Liver (tissue), 8 donors: ENCODE measurements at regions not wholly inside any gene's neighbourhood (a gene's known extent, or its start where the extent isn't known, plus 50 kb on each side); places are given as distances from the start of the nearest gene placed in this dataset.

Experiments used
- DNase-seq: peaks from one replicate; pipeline ENCODE4 v3.0.0-alpha.2; 2017; ENCODE audit warnings: low spot score
- H3K27ac ChIP-seq, 2 donors: one replicate each; pipeline ENCODE4 v1.7.0; 2013; ENCODE audit warnings: inconsistent platforms in 2 of 2, low read length in 2 of 2, control low read depth in 1 of 2, low read depth in 1 of 2, mild to moderate bottlenecking in 1 of 2
- H3K27me3 ChIP-seq, 4 donors: one replicate each; pipeline versions ENCODE4 v1.6.1 to v1.7.0; 2013; ENCODE audit warnings: low read length in 3 of 4, inconsistent platforms in 1 of 4, mild to moderate bottlenecking in 1 of 4, moderate library complexity in 1 of 4; ENCODE audit not compliant: control insufficient read depth in 4 of 4, insufficient read depth in 4 of 4
- H3K36me3 ChIP-seq, 4 donors: one replicate each; pipeline versions ENCODE4 v1.6.1 to v1.7.0; 2013; ENCODE audit warnings: low read length in 3 of 4, mild to moderate bottlenecking in 3 of 4, low read depth in 1 of 4, moderate library complexity in 1 of 4; ENCODE audit not compliant: control insufficient read depth in 4 of 4, insufficient read depth in 3 of 4
- H3K4me1 ChIP-seq, 4 donors: one replicate each; pipeline versions ENCODE4 v1.6.1 to v1.7.0; 2013; ENCODE audit warnings: low read length in 3 of 4, mild to moderate bottlenecking in 3 of 4, moderate library complexity in 1 of 4; ENCODE audit not compliant: control insufficient read depth in 4 of 4, insufficient read depth in 4 of 4
- H3K4me3 ChIP-seq, 3 donors: one replicate each; pipeline versions ENCODE4 v1.6.1 to v1.7.0; 2013; ENCODE audit warnings: low read length in 3 of 3, control low read depth in 1 of 3, low read depth in 1 of 3, mild to moderate bottlenecking in 1 of 3
- H3K9ac ChIP-seq, 2 donors: one replicate each; pipeline ENCODE4 v1.7.0; 2013; ENCODE audit warnings: low read length in 2 of 2, mild to moderate bottlenecking in 2 of 2, moderate library complexity in 2 of 2, control low read depth in 1 of 2, low read depth in 1 of 2
- H3K9me3 ChIP-seq, 4 donors: one replicate each; pipeline versions ENCODE4 v1.6.1 to v1.7.0; 2013; ENCODE audit warnings: low read length in 3 of 4; ENCODE audit not compliant: control insufficient read depth in 4 of 4
- EGR1 ChIP-seq, 2 donors: IDR thresholded peaks; 2 replicates each; pipeline ENCODE4 v1.6.1; 2016 to 2018; ENCODE audit warnings: antibody characterized with exemption in 2 of 2, low read depth in 2 of 2
- FOXA1 ChIP-seq: IDR thresholded peaks from 2 replicates; pipeline ENCODE4 v1.6.1; 2016; ENCODE audit warnings: antibody characterized with exemption
- FOXA2 ChIP-seq: IDR thresholded peaks from 2 replicates; pipeline ENCODE4 v1.6.1; 2016; ENCODE audit warnings: antibody characterized with exemption
- HNF4A ChIP-seq, 2 donors: conservative IDR thresholded peaks; 2 replicates each; pipeline ENCODE4 v1.6.1; 2016; ENCODE audit warnings: antibody characterized with exemption in 2 of 2, mild to moderate bottlenecking in 2 of 2
- HNF4G ChIP-seq: IDR thresholded peaks from 2 replicates; pipeline ENCODE4 v1.6.1; 2016; ENCODE audit warnings: antibody characterized with exemption
- NR2F2 ChIP-seq: IDR thresholded peaks from 2 replicates; pipeline ENCODE4 v1.6.1; 2016; ENCODE audit warnings: antibody characterized with exemption
- RAD21 ChIP-seq, 2 donors: IDR thresholded peaks; 2 replicates each; pipeline ENCODE4 v1.6.1; 2016; ENCODE audit warnings: antibody characterized with exemption in 2 of 2, mild to moderate bottlenecking in 2 of 2
- REST ChIP-seq: IDR thresholded peaks from 2 replicates; pipeline ENCODE4 v1.6.1; 2016; ENCODE audit warnings: antibody characterized with exemption, mild to moderate bottlenecking
- RXRA ChIP-seq, 2 donors: IDR thresholded peaks; 2 replicates each; pipeline ENCODE4 v1.6.1; 2017 to 2018; ENCODE audit warnings: antibody characterized with exemption in 2 of 2, mild to moderate bottlenecking in 1 of 2
- SP1 ChIP-seq: IDR thresholded peaks from 2 replicates; pipeline ENCODE4 v1.6.1; 2018; ENCODE audit warnings: antibody characterized with exemption, mild to moderate bottlenecking
- TAF1 ChIP-seq: conservative IDR thresholded peaks from 2 replicates; pipeline ENCODE4 v1.6.1; 2016; ENCODE audit warnings: antibody characterized with exemption, mild to moderate bottlenecking
- YY1 ChIP-seq: IDR thresholded peaks from 2 replicates; pipeline ENCODE4 v1.6.1; 2016; ENCODE audit warnings: antibody characterized with exemption, mild to moderate bottlenecking
- WGBS: extraction: QIAGEN DNeasy Blood & Tissue Kit; methylation state at CpG from one replicate; pipeline ENCODE4 v1.1.7; 2013; 5-methylcytosine and 5-hydroxymethylcytosine counted together
- TF ChIP-seq, protein P1 (sequence below): fragments of 150-350 bp; IDR thresholded peaks from 2 replicates; pipeline ENCODE4 v1.5.1; 2017; ENCODE audit warnings: improper control_type of control experiment, low read depth, low read length; ENCODE audit not compliant: missing input control
- TF ChIP-seq, protein P2 (sequence below): IDR thresholded peaks from 2 replicates; pipeline ENCODE4 v1.6.1; 2016; ENCODE audit warnings: antibody characterized with exemption
- donor health status: healthy.
- donor health status: healthy.
- donor health status: healthy.
- donor health status: healthy.
- donor health status: healthy.

- TF ChIP-seq EGR1 (IDR thresholded peaks at IDR 0.05; ENCODE audit: low read depth in 2 of 2) (no peak), REST (no peak), SP1 (no peak), FOXA2 (no peak), YY1 (no peak), FOXA1 (no peak), RAD21 (IDR thresholded peaks at IDR 0.05) (no peak), HNF4A (conservative IDR thresholded peaks at IDR 0.05) (no peak), TAF1 (no peak)
- TF ChIP-seq, protein P1, sequence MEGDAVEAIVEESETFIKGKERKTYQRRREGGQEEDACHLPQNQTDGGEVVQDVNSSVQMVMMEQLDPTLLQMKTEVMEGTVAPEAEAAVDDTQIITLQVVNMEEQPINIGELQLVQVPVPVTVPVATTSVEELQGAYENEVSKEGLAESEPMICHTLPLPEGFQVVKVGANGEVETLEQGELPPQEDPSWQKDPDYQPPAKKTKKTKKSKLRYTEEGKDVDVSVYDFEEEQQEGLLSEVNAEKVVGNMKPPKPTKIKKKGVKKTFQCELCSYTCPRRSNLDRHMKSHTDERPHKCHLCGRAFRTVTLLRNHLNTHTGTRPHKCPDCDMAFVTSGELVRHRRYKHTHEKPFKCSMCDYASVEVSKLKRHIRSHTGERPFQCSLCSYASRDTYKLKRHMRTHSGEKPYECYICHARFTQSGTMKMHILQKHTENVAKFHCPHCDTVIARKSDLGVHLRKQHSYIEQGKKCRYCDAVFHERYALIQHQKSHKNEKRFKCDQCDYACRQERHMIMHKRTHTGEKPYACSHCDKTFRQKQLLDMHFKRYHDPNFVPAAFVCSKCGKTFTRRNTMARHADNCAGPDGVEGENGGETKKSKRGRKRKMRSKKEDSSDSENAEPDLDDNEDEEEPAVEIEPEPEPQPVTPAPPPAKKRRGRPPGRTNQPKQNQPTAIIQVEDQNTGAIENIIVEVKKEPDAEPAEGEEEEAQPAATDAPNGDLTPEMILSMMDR, result no peak
- DNase-seq, result no peak
- Histone ChIP-seq H3K4me3 (no peak overlapping the region), H3K9ac (no peak overlapping the region), H3K27me3 (no peaks in the 10 kb centered on the region), H3K9me3 (peaks cover 0 to 6% (median 1%) of the 10 kb centered on the region in 4 donors), H3K27ac (no peak overlapping the region), H3K4me1 (no peaks in the 10 kb centered on the region), H3K36me3 (no peaks in the 10 kb centered on the region)
- 91% methylated on average over 4 of the region's 4 CpGs for WGBS
These were observed 207.5 kb upstream of the SRD5A2 start for GRCh38 chr2:31788273-31788672.

- no peak overlapping the region for H3K9ac ChIP-seq
- peaks cover 0 to 9% (median 1%) of the 10 kb centered on the region in 4 donors for H3K9me3 ChIP-seq
- H3K36me3 ChIP-seq, result no peaks in the 10 kb centered on the region
- no peak overlapping the region for H3K4me3 ChIP-seq
- no peak for DNase-seq
- 59% methylated on average over 2 of the region's 2 CpGs for WGBS
- H3K27me3 ChIP-seq, result no peaks in the 10 kb centered on the region
- TF ChIP-seq SP1 (no peak), YY1 (no peak), EGR1 (IDR thresholded peaks at IDR 0.05; ENCODE audit: low read depth in 2 of 2) (no peak), RXRA (IDR thresholded peaks at IDR 0.05) (no peak), FOXA2 (no peak), REST (no peak), NR2F2 (no peak), HNF4G (no peak), HNF4A (conservative IDR thresholded peaks at IDR 0.05) (no peak), FOXA1 (no peak), RAD21 (IDR thresholded peaks at IDR 0.05) (no peak)
- TF ChIP-seq, protein P2, sequence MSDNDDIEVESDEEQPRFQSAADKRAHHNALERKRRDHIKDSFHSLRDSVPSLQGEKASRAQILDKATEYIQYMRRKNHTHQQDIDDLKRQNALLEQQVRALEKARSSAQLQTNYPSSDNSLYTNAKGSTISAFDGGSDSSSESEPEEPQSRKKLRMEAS, result no peak
- TF ChIP-seq, protein P1, result no peak
- no peak overlapping the region for H3K27ac ChIP-seq
- no peaks in the 10 kb centered on the region for H3K4me1 ChIP-seq
These were observed 205.1 kb upstream of the SRD5A2 start for GRCh38 chr2:31785876-31786275.
